ENCODE measurements at regions not wholly inside any gene's neighbourhood (a gene's known extent, or its start where the extent isn't known, plus 50 kb on each side); places are given as distances from the start of the nearest gene placed in this dataset.
A peak's percentile ranks its signal among the peaks of the same experiment; 100 is the strongest.

DNA sequence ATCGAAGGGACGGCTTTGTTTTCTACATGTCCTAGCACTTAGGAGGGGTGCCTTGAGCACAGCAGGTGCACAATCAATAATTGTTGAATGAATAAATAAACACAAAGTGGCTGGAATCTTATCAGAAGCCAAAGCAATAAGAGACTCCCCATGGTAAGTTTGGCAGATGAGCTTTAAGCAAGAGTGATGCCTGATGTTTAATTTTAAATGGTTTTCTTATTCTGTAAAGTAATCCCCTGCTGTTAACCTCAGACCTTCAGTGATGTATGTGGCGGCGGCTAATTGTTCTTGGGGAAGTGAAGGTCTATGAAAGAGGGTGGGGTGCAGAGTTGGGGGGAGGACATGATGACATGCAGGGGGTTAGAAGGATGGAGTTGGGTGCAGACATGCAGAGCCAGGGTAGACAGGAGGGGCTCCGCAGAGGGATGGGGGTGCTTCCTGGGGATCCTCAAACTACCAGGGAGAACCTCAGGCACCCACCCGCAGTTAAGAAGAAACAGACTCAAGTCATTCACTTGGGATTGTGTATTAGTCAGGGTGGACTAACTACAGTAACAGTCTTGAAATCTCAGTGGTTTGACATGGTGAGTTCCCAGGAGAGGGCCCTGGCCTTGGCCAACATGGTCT, 65.7 kb upstream of the SHB start:
- FAIRE-seq, result no peak
- TF ChIP-seq, protein P1, sequence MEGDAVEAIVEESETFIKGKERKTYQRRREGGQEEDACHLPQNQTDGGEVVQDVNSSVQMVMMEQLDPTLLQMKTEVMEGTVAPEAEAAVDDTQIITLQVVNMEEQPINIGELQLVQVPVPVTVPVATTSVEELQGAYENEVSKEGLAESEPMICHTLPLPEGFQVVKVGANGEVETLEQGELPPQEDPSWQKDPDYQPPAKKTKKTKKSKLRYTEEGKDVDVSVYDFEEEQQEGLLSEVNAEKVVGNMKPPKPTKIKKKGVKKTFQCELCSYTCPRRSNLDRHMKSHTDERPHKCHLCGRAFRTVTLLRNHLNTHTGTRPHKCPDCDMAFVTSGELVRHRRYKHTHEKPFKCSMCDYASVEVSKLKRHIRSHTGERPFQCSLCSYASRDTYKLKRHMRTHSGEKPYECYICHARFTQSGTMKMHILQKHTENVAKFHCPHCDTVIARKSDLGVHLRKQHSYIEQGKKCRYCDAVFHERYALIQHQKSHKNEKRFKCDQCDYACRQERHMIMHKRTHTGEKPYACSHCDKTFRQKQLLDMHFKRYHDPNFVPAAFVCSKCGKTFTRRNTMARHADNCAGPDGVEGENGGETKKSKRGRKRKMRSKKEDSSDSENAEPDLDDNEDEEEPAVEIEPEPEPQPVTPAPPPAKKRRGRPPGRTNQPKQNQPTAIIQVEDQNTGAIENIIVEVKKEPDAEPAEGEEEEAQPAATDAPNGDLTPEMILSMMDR (IDR thresholded peaks at IDR 0.05; ENCODE audit: control extremely low read depth in 1 of 3, insufficient read depth in 1 of 3, low read depth in 1 of 3, low read length in 3 of 3), result no peak
- TF ChIP-seq, protein P2, sequence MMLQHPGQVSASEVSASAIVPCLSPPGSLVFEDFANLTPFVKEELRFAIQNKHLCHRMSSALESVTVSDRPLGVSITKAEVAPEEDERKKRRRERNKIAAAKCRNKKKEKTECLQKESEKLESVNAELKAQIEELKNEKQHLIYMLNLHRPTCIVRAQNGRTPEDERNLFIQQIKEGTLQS (IDR thresholded peaks at IDR 0.05; ENCODE audit: insufficient read depth, low read depth, low read length), result no peak
- TF ChIP-seq POLR2AphosphoS5 (IDR thresholded peaks at IDR 0.05; ENCODE audit: low read depth, low read length) (no peak), TCF12 (IDR thresholded peaks at IDR 0.05; ENCODE audit: low read depth, low read length) (no peak), CREB1 (IDR thresholded peaks at IDR 0.05) (no peak), EP300 (IDR thresholded peaks at IDR 0.05; ENCODE audit: borderline replicate concordance in 1 of 2, low read depth in 2 of 2, low read length in 2 of 2) (no peak), RFX5 (IDR thresholded peaks at IDR 0.05; ENCODE audit: borderline replicate concordance, low read depth, low read length) (no peak), GTF2F1 (IDR thresholded peaks at IDR 0.05; ENCODE audit: borderline replicate concordance, low read depth, low read length) (no peak), SUZ12 (IDR thresholded peaks at IDR 0.05; ENCODE audit: low read length) (no peak), YY1 (IDR thresholded peaks at IDR 0.05; ENCODE audit: low read depth, low read length) (no peak), NRF1 (IDR thresholded peaks at IDR 0.05; ENCODE audit: low read depth, low read length) (no peak)

More for the DNA sequence above, 65.7 kb upstream of the SHB start:
- Histone ChIP-seq H4K91ac (replicated peaks; ENCODE audit: insufficient read length, low read length) (no peak overlapping the region), H4K8ac (ENCODE audit: extremely low read depth, insufficient read depth, low read length) (no peak overlapping the region), H4K5ac (ENCODE audit: insufficient read length, low read depth, low read length) (no peak overlapping the region), H4K20me1 (replicated peaks in 1 of 2; ENCODE audit: control insufficient read depth in 1 of 2, insufficient read depth in 2 of 2, low read length in 2 of 2) (no peaks in the 10 kb centered on the region), H3K4me3 (ENCODE audit: extremely low read depth in 1 of 4, insufficient read depth in 2 of 4, low read depth in 3 of 4, low read length in 4 of 4) (no peak overlapping the region), H3K23ac (ENCODE audit: insufficient read length) (no peak overlapping the region), H2BK5ac (ENCODE audit: low read depth, low read length) (no peak overlapping the region), H3K9me3 (ENCODE audit: insufficient read depth in 2 of 2, low read depth in 1 of 2, low read length in 1 of 2) (no peaks in the 10 kb centered on the region), H3K4ac (replicated peaks; ENCODE audit: insufficient read length, low read depth, low read length) (no peak overlapping the region), H3K79me1 (ENCODE audit: low read depth, low read length) (no peaks in the 10 kb centered on the region), H2BK12ac (ENCODE audit: low read depth, low read length) (no peak overlapping the region), H2BK120ac (replicated peaks; ENCODE audit: low read depth, low read length) (no peak overlapping the region), H2BK20ac (ENCODE audit: low read length) (no peak overlapping the region), H3K18ac (ENCODE audit: extremely low read depth, low read length) (no peak overlapping the region), H2AK5ac (ENCODE audit: low read depth, low read length) (no peak overlapping the region), H3K4me2 (ENCODE audit: insufficient read depth in 1 of 2, low read depth in 2 of 2, low read length in 2 of 2) (peak overlapping the region in 1 of 2 experiments; percentile 11; a peak in 1 of 4 replicates), H2AFZ (ENCODE audit: low read length) (no peak overlapping the region), H3K27me3 (replicated peaks in 1 of 4; ENCODE audit: control insufficient read depth in 3 of 4, extremely low read depth in 1 of 4, insufficient read depth in 3 of 4, low read length in 3 of 4) (peaks cover 0 to under 1% (median 0%) of the 10 kb centered on the region in 4 experiments; a peak in 2 of 7 replicates), H2BK15ac (ENCODE audit: low read length) (no peak overlapping the region), H3K14ac (ENCODE audit: insufficient read length) (no peak overlapping the region), H3K27ac (ENCODE audit: low read depth, low read length) (no peak overlapping the region), H3K79me2 (ENCODE audit: control insufficient read depth in 1 of 2, insufficient read depth in 2 of 2, low read length in 2 of 2) (no peaks in the 10 kb centered on the region), H3K23me2 (ENCODE audit: low read depth, low read length) (no peaks in the 10 kb centered on the region), H3K4me1 (replicated peaks in 1 of 4; ENCODE audit: control insufficient read depth in 3 of 4, insufficient read depth in 4 of 4, low read length in 3 of 4) (peaks cover 0 to 6% (median 0%) of the 10 kb centered on the region in 4 experiments; a peak in 2 of 7 replicates), H3K56ac (replicated peaks; ENCODE audit: insufficient read length, low read depth, low read length) (no peak overlapping the region), H3K36me3 (ENCODE audit: control insufficient read depth in 2 of 4, insufficient read depth in 4 of 4, low read length in 3 of 4) (no peaks in the 10 kb centered on the region), H3K9ac (replicated peaks in 1 of 4; ENCODE audit: extremely low read depth in 1 of 4, low read depth in 3 of 4, low read length in 3 of 4) (no peak overlapping the region)
- WGBS, 2 experiments (ENCODE audit: extremely low coverage in 1 of 2, insufficient coverage in 1 of 2, insufficient read length in 1 of 2, insufficient replicate concordance in 2 of 2, low coverage in 1 of 2, low lambda C conversion rate in 2 of 2, missing lambda C conversion rate in 1 of 2), result 79% methylated on average over 5 of the region's 6 CpGs; no CpG with 5 or more reads in 1 of the 2 experiments
- ChIA-PET CTCF (ENCODE audit: partially characterized antibody) (interaction anchor here (1.5 to 3.9 kb wide), 7 partner anchors 9 to 221 kb away, joined by 3 to 14 read pairs (median 5); no protein-coding TSS in a partner anchor), POLR2A (ENCODE audit: partially characterized antibody) (no interaction called here)
- DNase-seq (ENCODE audit: low read depth in 1 of 2, low spot score in 2 of 2), result no peak

Measured in H1 (cell line).